ENCODE measurements at regions not wholly inside any gene's neighbourhood (a gene's known extent, or its start where the extent isn't known, plus 50 kb on each side); places are given as distances from the start of the nearest gene placed in this dataset.

- H3K9me3 ChIP-seq (replicated peaks; ENCODE audit: control insufficient read depth, insufficient read depth, low read length), result no peaks in the 10 kb centered on the region
- H2AFZ ChIP-seq (ENCODE audit: low read depth, low read length), result no peak overlapping the region
- intact Hi-C loops (cut with micrococcal nuclease), result no loop called here
- H3K4me2 ChIP-seq (ENCODE audit: insufficient read depth, low read length), result no peak overlapping the region
- no peaks in the 10 kb centered on the region for H3K36me3 ChIP-seq (ENCODE audit: control insufficient read depth in 2 of 2, extremely low read depth in 1 of 2, insufficient read depth in 2 of 2, low read length in 2 of 2)
- no TSS peak for BruUV-seq (replicated peaks)
- DNase-seq (ENCODE audit: low read depth, low spot score), result no peak
- no peaks in the 10 kb centered on the region for H3K79me2 ChIP-seq (ENCODE audit: control insufficient read depth, insufficient read depth, low read length)
- H3K4me3 ChIP-seq (replicated peaks in 1 of 3; ENCODE audit: insufficient read depth in 1 of 3, low read depth in 1 of 3, low read length in 3 of 3), result no peak overlapping the region
- TF ChIP-seq FOS (IDR thresholded peaks at IDR 0.05; ENCODE audit: borderline replicate concordance, insufficient read depth, low read length), result no peak
- TF ChIP-seq CTCF (IDR thresholded peaks at IDR 0.05; ENCODE audit: extremely low read depth in 1 of 2, insufficient read depth in 1 of 2, low read depth in 1 of 2, low read length in 2 of 2), result no peak
- TF ChIP-seq POLR2AphosphoS5 (IDR thresholded peaks at IDR 0.05; ENCODE audit: insufficient read depth, low read depth, low read length), result no peak
- TF ChIP-seq EZH2 (IDR thresholded peaks at IDR 0.05; ENCODE audit: borderline replicate concordance, low read depth, low read length, severe bottlenecking), result no peak
- no peak for TF ChIP-seq JUN (IDR thresholded peaks at IDR 0.05; ENCODE audit: borderline replicate concordance, insufficient read depth, insufficient read length, low read depth)
- TF ChIP-seq POLR2A (IDR thresholded peaks at IDR 0.05; ENCODE audit: low read depth, low read length), result no peak
- TF ChIP-seq, protein P1, sequence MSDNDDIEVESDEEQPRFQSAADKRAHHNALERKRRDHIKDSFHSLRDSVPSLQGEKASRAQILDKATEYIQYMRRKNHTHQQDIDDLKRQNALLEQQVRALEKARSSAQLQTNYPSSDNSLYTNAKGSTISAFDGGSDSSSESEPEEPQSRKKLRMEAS (IDR thresholded peaks at IDR 0.05; ENCODE audit: insufficient read depth, insufficient read length), result no peak
- no peak for TF ChIP-seq GATA2 (IDR thresholded peaks at IDR 0.05; ENCODE audit: insufficient read depth, insufficient read length, low read depth, low read length)
- no peak for TF ChIP-seq MYC (IDR thresholded peaks at IDR 0.05; ENCODE audit: low read depth, low read length)
- no peak overlapping the region for H3K27ac ChIP-seq (ENCODE audit: insufficient read depth, low read depth, low read length)
- H3K9ac ChIP-seq (replicated peaks; ENCODE audit: extremely low read depth, insufficient read depth, low read length), result no peak overlapping the region
- FAIRE-seq, result no peak
- CTCF ChIA-PET, result no interaction called here
- H3K9me1 ChIP-seq (replicated peaks; ENCODE audit: control insufficient read depth, extremely low read depth, insufficient read depth, low read length), result no peaks in the 10 kb centered on the region
- dilution Hi-C loops (cut with MboI; ENCODE audit: extremely low pct_ligation_motif_present, low sequenced_read_pairs), result no loop called here
- no peaks in the 10 kb centered on the region for H4K20me1 ChIP-seq (replicated peaks; ENCODE audit: control insufficient read depth, extremely low read depth, insufficient read depth, low read length)
- POLR2A ChIA-PET, result no interaction called here
- no peaks in the 10 kb centered on the region for H3K27me3 ChIP-seq (ENCODE audit: control insufficient read depth in 2 of 2, insufficient read depth in 2 of 2, low read length in 2 of 2)
- H3K4me1 ChIP-seq (ENCODE audit: control insufficient read depth, extremely low read depth, insufficient read depth, low read length), result no peaks in the 10 kb centered on the region
Measured at GRCh38 chr16:13401641-13402040, 500.2 kb downstream of the SHISA9 start.

Data from endothelial cell of umbilical vein (primary cell).